MCF 10A (cell line): ENCODE measurements at regions not wholly inside any gene's neighbourhood (a gene's known extent, or its start where the extent isn't known, plus 50 kb on each side); places are given as distances from the start of the nearest gene placed in this dataset.

ENCODE experiments used
- BruUV-seq: library from RNA; stranded (reverse); fragments of 400-500 nt; replicated peaks from 2 replicates; lab custom pipeline; 2021; lab: Mats Ljungman, UMichigan
- CTCF ChIA-PET: fragments of 300-600 bp; sonication (Branson Sonifier 250); formaldehyde crosslinking; extraction: SDS; loops from one replicate; lab custom pipeline; 2021; ENCODE audit warnings: antibody characterized with exemption, inconsistent platforms; lab: Yijun Ruan, JAX
- POLR2A ChIA-PET: fragments of 300-600, 350-650 bp; sonication (Branson Sonifier 250); formaldehyde crosslinking; extraction: SDS; loops from one replicate; lab custom pipeline; 2020; ENCODE audit warnings: antibody characterized with exemption, inconsistent platforms; lab: Yijun Ruan, JAX
- DNase-seq: peaks from one replicate; pipeline ENCODE4 v3.0.0-alpha.2; 2018; ENCODE audit not compliant: unreplicated experiment
- H3K27ac Mint-ChIP-seq: one replicate; pipeline ENCODE4 v1.8.0; 2022; ENCODE audit warnings: mild to moderate bottlenecking, low read depth, mixed read lengths; ENCODE audit not compliant: unreplicated experiment
- H3K27me3 Mint-ChIP-seq: one replicate; pipeline ENCODE4 v1.8.0; 2022; ENCODE audit warnings: mixed read lengths; ENCODE audit not compliant: insufficient read depth, unreplicated experiment
- H3K36me3 Mint-ChIP-seq: one replicate; pipeline ENCODE4 v1.8.0; 2022; ENCODE audit warnings: mild to moderate bottlenecking, moderate library complexity, mixed read lengths; ENCODE audit not compliant: insufficient read depth, unreplicated experiment
- H3K4me1 Mint-ChIP-seq: one replicate; pipeline ENCODE4 v1.8.0; 2022; ENCODE audit warnings: mixed read lengths; ENCODE audit not compliant: insufficient read depth, unreplicated experiment
- H3K4me3 Mint-ChIP-seq: one replicate; pipeline ENCODE4 v1.8.0; 2022; ENCODE audit warnings: mild to moderate bottlenecking, moderate library complexity, mixed read lengths; ENCODE audit not compliant: unreplicated experiment
- H3K9me3 Mint-ChIP-seq: one replicate; pipeline ENCODE4 v1.8.0; 2022; ENCODE audit warnings: mixed read lengths; ENCODE audit not compliant: unreplicated experiment
- intact Hi-C: fragments of 100-400 bp; cut with micrococcal nuclease; formaldehyde crosslinking; loops from 2 replicates; pipeline ENCODE4 v1.14.1; 2022
- TF ChIP-seq, protein P1 (sequence below): fragments of 200-600 bp; IDR thresholded peaks from one replicate; pipeline ENCODE4 v1.8.0; 2022; ENCODE audit warnings: antibody characterized with exemption, mild to moderate bottlenecking; ENCODE audit not compliant: unreplicated experiment

- Mint-ChIP-seq H3K36me3 (no peaks in the 10 kb centered on the region), H3K4me1 (peaks cover 2% of the 10 kb centered on the region), H3K27me3 (no peaks in the 10 kb centered on the region), H3K4me3 (no peak overlapping the region), H3K27ac (no peak overlapping the region), H3K9me3 (no peaks in the 10 kb centered on the region)
- POLR2A ChIA-PET: no interaction called here
- DNase-seq: no peak
- CTCF ChIA-PET: interaction anchor here (0.6 to 11.2 kb wide), 3 partner anchors 56 to 486 kb away, joined by 3 to 241 read pairs (median 3); no protein-coding TSS in a partner anchor
- no TSS peak for BruUV-seq
- intact Hi-C loops: no loop called here
- TF ChIP-seq, protein P1, sequence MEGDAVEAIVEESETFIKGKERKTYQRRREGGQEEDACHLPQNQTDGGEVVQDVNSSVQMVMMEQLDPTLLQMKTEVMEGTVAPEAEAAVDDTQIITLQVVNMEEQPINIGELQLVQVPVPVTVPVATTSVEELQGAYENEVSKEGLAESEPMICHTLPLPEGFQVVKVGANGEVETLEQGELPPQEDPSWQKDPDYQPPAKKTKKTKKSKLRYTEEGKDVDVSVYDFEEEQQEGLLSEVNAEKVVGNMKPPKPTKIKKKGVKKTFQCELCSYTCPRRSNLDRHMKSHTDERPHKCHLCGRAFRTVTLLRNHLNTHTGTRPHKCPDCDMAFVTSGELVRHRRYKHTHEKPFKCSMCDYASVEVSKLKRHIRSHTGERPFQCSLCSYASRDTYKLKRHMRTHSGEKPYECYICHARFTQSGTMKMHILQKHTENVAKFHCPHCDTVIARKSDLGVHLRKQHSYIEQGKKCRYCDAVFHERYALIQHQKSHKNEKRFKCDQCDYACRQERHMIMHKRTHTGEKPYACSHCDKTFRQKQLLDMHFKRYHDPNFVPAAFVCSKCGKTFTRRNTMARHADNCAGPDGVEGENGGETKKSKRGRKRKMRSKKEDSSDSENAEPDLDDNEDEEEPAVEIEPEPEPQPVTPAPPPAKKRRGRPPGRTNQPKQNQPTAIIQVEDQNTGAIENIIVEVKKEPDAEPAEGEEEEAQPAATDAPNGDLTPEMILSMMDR: no peak
These were observed 264.0 kb upstream of the CXCR4 start for GRCh38 chr2:136381722-136382633.

DNA sequence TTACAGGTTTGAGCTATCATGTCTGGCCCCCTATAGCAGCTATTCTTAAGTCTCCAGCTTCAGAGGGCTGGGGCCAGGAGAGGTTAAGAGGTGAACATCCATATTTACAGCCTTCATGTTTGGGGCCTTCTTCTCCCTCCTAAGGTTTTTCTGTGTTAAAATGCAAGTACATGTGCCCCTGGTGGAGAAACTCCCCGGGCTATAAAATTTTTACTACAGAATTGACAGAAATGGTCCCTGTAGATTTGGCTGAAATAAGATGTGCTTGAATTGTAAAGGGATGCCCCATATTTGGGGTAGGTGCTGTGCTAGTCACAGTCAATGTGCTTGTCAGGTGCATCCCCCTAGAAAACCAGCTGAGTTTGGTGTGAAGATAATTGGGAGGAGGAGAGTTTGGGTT is 263.3 kb upstream of the CXCR4 start:
- Mint-ChIP-seq H3K9me3 (no peaks in the 10 kb centered on the region), H3K36me3 (no peaks in the 10 kb centered on the region), H3K4me3 (no peak overlapping the region), H3K27me3 (no peaks in the 10 kb centered on the region), H3K27ac (no peak overlapping the region), H3K4me1 (peaks cover 9% of the 10 kb centered on the region)
- no peak for DNase-seq
- no TSS peak for BruUV-seq
- ChIA-PET POLR2A (no interaction called here), CTCF (interaction anchor here (0.6 to 11.2 kb wide), 3 partner anchors 57 to 465 kb away, joined by 3 to 241 read pairs (median 6); no protein-coding TSS in a partner anchor)
- intact Hi-C loops: no loop called here
- TF ChIP-seq, protein P1: no peak

DNA sequence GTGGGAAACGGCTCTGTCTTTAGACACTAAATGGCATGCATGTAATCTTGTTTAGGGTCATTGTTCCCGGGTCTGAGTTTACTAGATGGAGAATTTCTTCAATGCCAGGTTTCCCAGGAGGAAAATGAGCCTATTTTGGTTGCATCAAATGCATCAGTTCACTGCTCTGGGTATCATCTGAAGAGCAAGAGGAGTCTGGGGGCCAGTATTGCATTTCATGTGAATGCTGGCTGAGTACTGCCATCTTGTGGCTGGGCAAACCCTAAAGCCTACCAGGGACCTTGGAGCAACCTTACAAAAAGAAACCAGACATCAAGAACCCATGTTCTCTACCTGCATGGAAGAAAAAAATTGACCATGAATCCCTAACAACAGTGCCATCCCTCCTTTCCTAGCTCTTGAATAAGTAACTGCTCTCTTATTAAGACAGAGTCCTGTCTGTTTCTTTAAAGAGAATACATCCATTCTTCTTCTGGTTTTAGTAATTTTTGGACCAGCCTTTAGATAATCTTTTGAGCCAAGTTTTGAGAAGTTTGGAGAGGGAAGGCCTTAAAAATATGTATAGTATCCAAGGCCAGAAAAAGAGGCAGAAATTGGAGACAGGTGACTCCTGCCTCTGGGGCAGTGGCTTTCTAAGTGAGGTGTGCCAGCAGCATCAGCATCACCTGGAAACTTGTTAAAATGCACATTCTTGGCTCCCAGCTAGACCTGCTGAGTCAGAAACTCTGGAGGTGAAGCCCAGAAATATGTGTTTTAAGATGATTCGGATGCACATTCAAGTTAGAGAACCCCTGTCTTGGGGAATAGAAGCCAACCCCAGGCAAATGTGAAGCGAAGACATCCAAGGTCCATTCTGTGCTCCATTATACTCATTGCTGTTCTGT is 261.0 kb upstream of the CXCR4 start:
- CTCF ChIA-PET: interaction anchor here (0.6 to 11.2 kb wide), 25 partner anchors 9 to 1425 kb away, joined by 3 to 241 read pairs (median 4); no protein-coding TSS in a partner anchor
- DNase-seq: peak; percentile 58
- POLR2A ChIA-PET: interaction anchor here (0.5 kb wide), 1 partner anchor 393 kb away, joined by 3 read pairs; the partner anchor contains the start of gene DARS1
- TF ChIP-seq, protein P1: peak; percentile 68
- no peaks in the 10 kb centered on the region for H3K36me3 Mint-ChIP-seq
- H3K27ac Mint-ChIP-seq: no peak overlapping the region
- peaks cover 23% of the 10 kb centered on the region for H3K4me1 Mint-ChIP-seq
- BruUV-seq: no TSS peak
- H3K9me3 Mint-ChIP-seq: no peaks in the 10 kb centered on the region
- intact Hi-C loops: loop anchor here (1.0 to 5.0 kb wide), 5 partner anchors 262 to 1392 kb away; partner anchors contain the start of genes CXCR4 and DARS1
- H3K27me3 Mint-ChIP-seq: no peaks in the 10 kb centered on the region
- no peak overlapping the region for H3K4me3 Mint-ChIP-seq
